ENCODE measurements at regions not wholly inside any gene's neighbourhood (a gene's known extent, or its start where the extent isn't known, plus 50 kb on each side); places are given as distances from the start of the nearest gene placed in this dataset.

GRCh38 chr11:101775033-101775432 lies 139.8 kb upstream of the CEP126 start:
- no peak overlapping the region for H3K4me3 ChIP-seq (ENCODE audit: low read length)
- no peak for TF ChIP-seq CTCF (IDR thresholded peaks at IDR 0.05; ENCODE audit: insufficient read depth, low read depth, low read length, missing control alignments)
- DNase-seq (ENCODE audit: low read depth) = peak; percentile 22

GRCh38 chr11:101770648-101771047 lies 144.2 kb upstream of the CEP126 start:
- H3K4me3 ChIP-seq (ENCODE audit: low read length) = no peak overlapping the region
- DNase-seq (ENCODE audit: low read depth) = no peak
- TF ChIP-seq CTCF (IDR thresholded peaks at IDR 0.05; ENCODE audit: insufficient read depth, low read depth, low read length, missing control alignments) = no peak

DNA sequence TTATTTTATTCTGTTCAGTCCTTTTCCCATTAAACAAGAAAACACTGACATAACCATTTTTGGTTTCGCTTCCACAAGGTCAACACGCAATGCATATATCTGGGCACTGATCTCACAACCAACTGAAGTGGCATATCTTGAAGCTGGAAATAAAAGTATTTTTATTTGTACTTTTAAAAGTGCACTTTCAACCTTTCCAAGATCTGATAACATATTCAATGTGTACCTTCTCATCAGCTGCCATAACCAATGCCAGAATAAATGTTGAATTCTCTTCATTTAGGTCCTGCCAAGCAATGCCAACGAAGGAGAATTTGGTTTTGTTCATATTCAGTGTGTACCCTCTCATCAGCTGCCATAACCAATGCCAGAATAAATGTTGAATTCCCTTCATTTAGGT lies 148.9 kb upstream of the CEP126 start:
- DNase-seq (ENCODE audit: low read depth) = no peak
- no peak for TF ChIP-seq CTCF (IDR thresholded peaks at IDR 0.05; ENCODE audit: insufficient read depth, low read depth, low read length, missing control alignments)
- H3K4me3 ChIP-seq (ENCODE audit: low read length) = no peak overlapping the region

GRCh38 chr11:101759771-101760450 lies 154.9 kb upstream of the CEP126 start:
- peak; percentile 38 for DNase-seq (ENCODE audit: low read depth)
- TF ChIP-seq CTCF (IDR thresholded peaks at IDR 0.05; ENCODE audit: insufficient read depth, low read depth, low read length, missing control alignments) = peak; percentile 34
- H3K4me3 ChIP-seq (ENCODE audit: low read length) = no peak overlapping the region

DNA sequence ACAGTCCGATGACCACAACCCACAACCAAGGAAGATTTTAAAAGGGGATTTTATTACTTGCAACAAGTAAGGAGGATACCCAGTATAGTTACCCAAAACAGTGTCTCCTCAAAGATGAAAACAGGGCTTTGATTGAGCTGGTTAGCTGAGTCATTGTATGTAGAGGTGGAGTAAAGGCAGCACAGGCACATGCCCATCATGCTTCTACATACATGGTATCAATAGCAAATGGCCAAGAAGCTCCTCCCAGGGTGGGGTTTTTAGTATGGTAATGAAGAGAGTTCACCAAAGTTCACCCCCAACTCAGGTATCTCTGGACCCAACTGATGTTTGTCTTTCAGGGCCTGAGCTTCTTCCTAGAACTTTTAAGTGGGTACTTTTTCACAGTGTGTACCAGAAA lies 157.1 kb upstream of the CEP126 start:
- no peak overlapping the region for H3K4me3 ChIP-seq (ENCODE audit: low read length)
- DNase-seq (ENCODE audit: low read depth) = no peak
- TF ChIP-seq CTCF (IDR thresholded peaks at IDR 0.05; ENCODE audit: insufficient read depth, low read depth, low read length, missing control alignments) = no peak

- H3K4me3 ChIP-seq (ENCODE audit: low read length) = no peak overlapping the region
- DNase-seq (ENCODE audit: low read depth) = no peak
- TF ChIP-seq CTCF (IDR thresholded peaks at IDR 0.05; ENCODE audit: insufficient read depth, low read depth, low read length, missing control alignments) = no peak
Observed at GRCh38 chr11:101748572-101749344, 165.0 kb upstream of the TRPC6 start.
